ENCODE measurements at regions not wholly inside any gene's neighbourhood (a gene's known extent, or its start where the extent isn't known, plus 50 kb on each side); places are given as distances from the start of the nearest gene placed in this dataset.

DNA sequence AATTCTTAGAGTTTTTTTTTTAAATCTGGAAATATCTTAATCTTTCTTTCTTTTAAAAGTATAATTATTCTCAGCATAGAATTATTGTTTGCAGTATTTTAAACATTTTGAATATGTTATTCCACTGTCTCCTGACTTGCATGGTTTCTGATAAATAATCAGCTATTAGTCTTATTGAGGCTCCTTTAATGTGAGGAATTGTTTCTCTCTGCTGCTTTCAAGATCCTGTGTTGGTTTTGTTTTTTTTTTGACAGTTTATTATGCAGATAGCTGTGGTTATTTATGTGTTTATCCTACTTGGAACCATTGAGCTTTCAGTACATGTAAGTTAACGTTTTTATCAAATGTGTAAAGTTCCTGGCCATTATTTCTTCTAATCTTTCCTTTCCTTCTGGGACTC is 477.9 kb upstream of the HTR2A start:
- TF ChIP-seq, protein P1, sequence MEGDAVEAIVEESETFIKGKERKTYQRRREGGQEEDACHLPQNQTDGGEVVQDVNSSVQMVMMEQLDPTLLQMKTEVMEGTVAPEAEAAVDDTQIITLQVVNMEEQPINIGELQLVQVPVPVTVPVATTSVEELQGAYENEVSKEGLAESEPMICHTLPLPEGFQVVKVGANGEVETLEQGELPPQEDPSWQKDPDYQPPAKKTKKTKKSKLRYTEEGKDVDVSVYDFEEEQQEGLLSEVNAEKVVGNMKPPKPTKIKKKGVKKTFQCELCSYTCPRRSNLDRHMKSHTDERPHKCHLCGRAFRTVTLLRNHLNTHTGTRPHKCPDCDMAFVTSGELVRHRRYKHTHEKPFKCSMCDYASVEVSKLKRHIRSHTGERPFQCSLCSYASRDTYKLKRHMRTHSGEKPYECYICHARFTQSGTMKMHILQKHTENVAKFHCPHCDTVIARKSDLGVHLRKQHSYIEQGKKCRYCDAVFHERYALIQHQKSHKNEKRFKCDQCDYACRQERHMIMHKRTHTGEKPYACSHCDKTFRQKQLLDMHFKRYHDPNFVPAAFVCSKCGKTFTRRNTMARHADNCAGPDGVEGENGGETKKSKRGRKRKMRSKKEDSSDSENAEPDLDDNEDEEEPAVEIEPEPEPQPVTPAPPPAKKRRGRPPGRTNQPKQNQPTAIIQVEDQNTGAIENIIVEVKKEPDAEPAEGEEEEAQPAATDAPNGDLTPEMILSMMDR (IDR thresholded peaks at IDR 0.05), result no peak
- TF ChIP-seq POLR2A (IDR thresholded peaks at IDR 0.05) (no peak), POLR2AphosphoS5 (IDR thresholded peaks at IDR 0.05) (no peak)
